A549 (cell line): ENCODE measurements at regions not wholly inside any gene's neighbourhood (a gene's known extent, or its start where the extent isn't known, plus 50 kb on each side); places are given as distances from the start of the nearest gene placed in this dataset.

ENCODE experiments used
- CBX8 ChIP-seq: fragments of 200-600 bp; sonication (generic); IDR thresholded peaks from 2 replicates; pipeline ENCODE4 v1.6.1; 2016
- POLR2A ChIP-seq: IDR thresholded peaks from 2 replicates; pipeline ENCODE4 v1.6.1; 2012; ENCODE audit warnings: mild to moderate bottlenecking, low read length
- TFCP2L1 ChIP-seq: fragments of 250-450 bp; sonication (Bioruptor Pico); IDR thresholded peaks from 2 replicates; pipeline ENCODE4 v1.5.0; 2021; ENCODE audit warnings: mild to moderate bottlenecking
- TF ChIP-seq, protein P1 (sequence below): fragments of >200 bp; sonication (Bioruptor Twin); formaldehyde crosslinking; IDR thresholded peaks from 3 replicates; pipeline ENCODE4 v1.5.1; 2016

DNA sequence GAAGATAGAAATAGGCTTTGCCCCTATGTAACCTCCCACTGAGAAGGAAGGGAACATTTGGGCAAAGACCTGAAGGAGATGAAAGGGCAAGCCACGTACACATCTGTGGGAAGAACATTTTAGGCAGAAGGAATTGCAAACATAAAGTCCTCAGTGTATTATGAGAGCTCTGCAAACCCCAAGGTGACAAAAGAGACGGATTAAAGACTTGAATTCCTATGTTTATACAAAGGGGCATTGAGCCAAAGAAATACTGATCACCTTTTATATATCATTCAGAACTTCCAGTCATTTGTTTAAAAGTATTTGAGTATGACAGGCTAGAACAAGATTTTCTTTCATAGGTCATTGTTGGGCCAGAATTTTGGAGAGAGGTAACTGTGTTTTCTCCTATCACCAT is 90.2 kb upstream of the ATG10 start:
- no peak for TF ChIP-seq CBX8
- TF ChIP-seq POLR2A: no peak
- TF ChIP-seq, protein P1, sequence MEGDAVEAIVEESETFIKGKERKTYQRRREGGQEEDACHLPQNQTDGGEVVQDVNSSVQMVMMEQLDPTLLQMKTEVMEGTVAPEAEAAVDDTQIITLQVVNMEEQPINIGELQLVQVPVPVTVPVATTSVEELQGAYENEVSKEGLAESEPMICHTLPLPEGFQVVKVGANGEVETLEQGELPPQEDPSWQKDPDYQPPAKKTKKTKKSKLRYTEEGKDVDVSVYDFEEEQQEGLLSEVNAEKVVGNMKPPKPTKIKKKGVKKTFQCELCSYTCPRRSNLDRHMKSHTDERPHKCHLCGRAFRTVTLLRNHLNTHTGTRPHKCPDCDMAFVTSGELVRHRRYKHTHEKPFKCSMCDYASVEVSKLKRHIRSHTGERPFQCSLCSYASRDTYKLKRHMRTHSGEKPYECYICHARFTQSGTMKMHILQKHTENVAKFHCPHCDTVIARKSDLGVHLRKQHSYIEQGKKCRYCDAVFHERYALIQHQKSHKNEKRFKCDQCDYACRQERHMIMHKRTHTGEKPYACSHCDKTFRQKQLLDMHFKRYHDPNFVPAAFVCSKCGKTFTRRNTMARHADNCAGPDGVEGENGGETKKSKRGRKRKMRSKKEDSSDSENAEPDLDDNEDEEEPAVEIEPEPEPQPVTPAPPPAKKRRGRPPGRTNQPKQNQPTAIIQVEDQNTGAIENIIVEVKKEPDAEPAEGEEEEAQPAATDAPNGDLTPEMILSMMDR: no peak
- TF ChIP-seq TFCP2L1 (CRISPR knock-in tag): no peak
